ENCODE measurements at regions not wholly inside any gene's neighbourhood (a gene's known extent, or its start where the extent isn't known, plus 50 kb on each side); places are given as distances from the start of the nearest gene placed in this dataset.
"Not testable (repeated sequence)": the region's sequence is repeated elsewhere in the genome, so short reads cannot be mapped to it uniquely, and the experiment has no call there.

GRCh38 chr17:33854596-33854995 lies 400.5 kb upstream of the CCL2 start:
- no peaks in the 10 kb centered on the region for H3K36me3 Mint-ChIP-seq
- no peaks in the 10 kb centered on the region for H3K9me3 Mint-ChIP-seq
- H3K4me1 Mint-ChIP-seq: no peaks in the 10 kb centered on the region
- DNase-seq: no peak
- no peak overlapping the region for H3K27ac Mint-ChIP-seq
- H3K4me3 Mint-ChIP-seq: no peak overlapping the region
- no peak for ATAC-seq (ENCODE audit: low read depth)
- POLR2A ChIA-PET: no interaction called here
- H3K27me3 Mint-ChIP-seq: no peaks in the 10 kb centered on the region

GRCh38 chr17:33858121-33858520 lies 397.0 kb upstream of the CCL2 start:
- Mint-ChIP-seq H3K9me3 (no peaks in the 10 kb centered on the region), H3K36me3 (no peaks in the 10 kb centered on the region), H3K4me1 (no peaks in the 10 kb centered on the region), H3K4me3 (no peak overlapping the region), H3K27me3 (no peaks in the 10 kb centered on the region), H3K27ac (no peak overlapping the region)
- ATAC-seq (ENCODE audit: low read depth) (no peak), DNase-seq (no peak)
- POLR2A ChIA-PET: no interaction called here

- Mint-ChIP-seq H3K36me3 (no peaks in the 10 kb centered on the region), H3K27ac (no peak overlapping the region), H3K27me3 (no peaks in the 10 kb centered on the region), H3K9me3 (no peaks in the 10 kb centered on the region), H3K4me1 (no peaks in the 10 kb centered on the region), H3K4me3 (no peak overlapping the region)
- POLR2A ChIA-PET: no interaction called here
- DNase-seq (no peak), ATAC-seq (ENCODE audit: low read depth) (no peak)
These were observed 396.4 kb upstream of the CCL2 start for GRCh38 chr17:33858682-33859081.

- no peak overlapping the region for H3K4me3 Mint-ChIP-seq
- H3K9me3 Mint-ChIP-seq: no peaks in the 10 kb centered on the region
- H3K36me3 Mint-ChIP-seq: no peaks in the 10 kb centered on the region
- no peak overlapping the region for H3K27ac Mint-ChIP-seq
- POLR2A ChIA-PET: no interaction called here
- ATAC-seq (ENCODE audit: low read depth): no peak
- H3K4me1 Mint-ChIP-seq: no peaks in the 10 kb centered on the region
- peaks cover 7% of the 10 kb centered on the region for H3K27me3 Mint-ChIP-seq
- no peak for DNase-seq
These were observed 392.1 kb upstream of the CCL2 start for GRCh38 chr17:33862772-33863602.

- ATAC-seq (ENCODE audit: low read depth) (no peak), DNase-seq (no peak)
- Mint-ChIP-seq H3K27me3 (peaks cover 12% of the 10 kb centered on the region), H3K4me3 (no peak overlapping the region), H3K36me3 (no peaks in the 10 kb centered on the region), H3K27ac (no peak overlapping the region), H3K4me1 (no peaks in the 10 kb centered on the region), H3K9me3 (no peaks in the 10 kb centered on the region)
- POLR2A ChIA-PET: no interaction called here
These were observed 390.3 kb upstream of the CCL2 start for GRCh38 chr17:33864758-33865229.

- no peaks in the 10 kb centered on the region for H3K9me3 Mint-ChIP-seq
- POLR2A ChIA-PET: no interaction called here
- H3K4me3 Mint-ChIP-seq: no peak overlapping the region
- DNase-seq (no peak), ATAC-seq (ENCODE audit: low read depth) (no peak)
- no peaks in the 10 kb centered on the region for H3K4me1 Mint-ChIP-seq
- no peak overlapping the region for H3K27ac Mint-ChIP-seq
- peaks cover 17% of the 10 kb centered on the region for H3K27me3 Mint-ChIP-seq
- H3K36me3 Mint-ChIP-seq: no peaks in the 10 kb centered on the region
These were observed 386.2 kb upstream of the CCL2 start for GRCh38 chr17:33868899-33869298.

GRCh38 chr17:33870936-33871335 lies 384.1 kb upstream of the CCL2 start:
- no peak overlapping the region for H3K4me3 Mint-ChIP-seq
- peaks cover 14% of the 10 kb centered on the region for H3K27me3 Mint-ChIP-seq
- no peaks in the 10 kb centered on the region for H3K4me1 Mint-ChIP-seq
- POLR2A ChIA-PET: no interaction called here
- DNase-seq (no peak), ATAC-seq (ENCODE audit: low read depth) (no peak)
- H3K36me3 Mint-ChIP-seq: no peaks in the 10 kb centered on the region
- no peak overlapping the region for H3K27ac Mint-ChIP-seq
- H3K9me3 Mint-ChIP-seq: no peaks in the 10 kb centered on the region

GRCh38 chr17:33871720-33872540 lies 383.2 kb upstream of the CCL2 start:
- peaks cover 14% of the 10 kb centered on the region for H3K27me3 Mint-ChIP-seq
- H3K9me3 Mint-ChIP-seq: no peaks in the 10 kb centered on the region
- ATAC-seq (ENCODE audit: low read depth): no peak
- POLR2A ChIA-PET: no interaction called here
- no peaks in the 10 kb centered on the region for H3K36me3 Mint-ChIP-seq
- H3K4me1 Mint-ChIP-seq: no peaks in the 10 kb centered on the region
- no peak overlapping the region for H3K4me3 Mint-ChIP-seq
- H3K27ac Mint-ChIP-seq: no peak overlapping the region
- no peak for DNase-seq

GRCh38 chr17:33873201-33873617 lies 381.9 kb upstream of the CCL2 start:
- no peaks in the 10 kb centered on the region for H3K4me1 Mint-ChIP-seq
- peaks cover 8% of the 10 kb centered on the region for H3K27me3 Mint-ChIP-seq
- H3K27ac Mint-ChIP-seq: no peak overlapping the region
- H3K9me3 Mint-ChIP-seq: no peaks in the 10 kb centered on the region
- POLR2A ChIA-PET: no interaction called here
- H3K4me3 Mint-ChIP-seq: no peak overlapping the region
- no peak for DNase-seq
- H3K36me3 Mint-ChIP-seq: no peaks in the 10 kb centered on the region
- no peak for ATAC-seq (ENCODE audit: low read depth)

GRCh38 chr17:33874617-33875060 lies 380.4 kb upstream of the CCL2 start:
- POLR2A ChIA-PET: no interaction called here
- no peak for DNase-seq
- H3K36me3 Mint-ChIP-seq: no peaks in the 10 kb centered on the region
- no peaks in the 10 kb centered on the region for H3K4me1 Mint-ChIP-seq
- no peak for ATAC-seq (ENCODE audit: low read depth)
- H3K27me3 Mint-ChIP-seq: peaks cover 6% of the 10 kb centered on the region
- no peak overlapping the region for H3K27ac Mint-ChIP-seq
- peaks cover under 1% of the 10 kb centered on the region for H3K9me3 Mint-ChIP-seq
- H3K4me3 Mint-ChIP-seq: no peak overlapping the region

- DNase-seq (no peak), ATAC-seq (ENCODE audit: low read depth) (no peak)
- POLR2A ChIA-PET: no interaction called here
- Mint-ChIP-seq H3K4me1 (no peaks in the 10 kb centered on the region), H3K36me3 (no peaks in the 10 kb centered on the region), H3K27me3 (peaks cover 7% of the 10 kb centered on the region), H3K4me3 (no peak overlapping the region), H3K27ac (no peak overlapping the region), H3K9me3 (peaks cover 1% of the 10 kb centered on the region)
These were observed 379.1 kb upstream of the CCL2 start for GRCh38 chr17:33875973-33876372.

- H3K4me3 Mint-ChIP-seq; ATAC-seq (ENCODE audit: low read depth); H3K4me1 Mint-ChIP-seq; H3K27me3 Mint-ChIP-seq; H3K9me3 Mint-ChIP-seq; H3K36me3 Mint-ChIP-seq; H3K27ac Mint-ChIP-seq; DNase-seq; POLR2A ChIA-PET: not testable (repeated sequence)
These were observed 372.8 kb upstream of the CCL2 start for GRCh38 chr17:33882273-33882672.

- POLR2A ChIA-PET; H3K27ac Mint-ChIP-seq; ATAC-seq (ENCODE audit: low read depth); H3K9me3 Mint-ChIP-seq; H3K4me1 Mint-ChIP-seq; H3K4me3 Mint-ChIP-seq; DNase-seq; H3K27me3 Mint-ChIP-seq; H3K36me3 Mint-ChIP-seq: not testable (repeated sequence)
These were observed 372.4 kb upstream of the CCL2 start for GRCh38 chr17:33882677-33883076.

- no peak for DNase-seq
- POLR2A ChIA-PET: no interaction called here
These were observed 366.6 kb upstream of the CCL2 start for GRCh38 chr17:33888455-33888854.

More at GRCh38 chr17:33888455-33888854, 366.6 kb upstream of the CCL2 start:
- Mint-ChIP-seq H3K27me3 (peaks cover 6% of the 10 kb centered on the region), H3K4me1 (no peaks in the 10 kb centered on the region), H3K4me3 (no peak overlapping the region), H3K9me3 (no peaks in the 10 kb centered on the region), H3K36me3 (no peaks in the 10 kb centered on the region), H3K27ac (no peak overlapping the region)
- no peak for ATAC-seq (ENCODE audit: low read depth)
